ENCODE measurements at regions not wholly inside any gene's neighbourhood (a gene's known extent, or its start where the extent isn't known, plus 50 kb on each side); places are given as distances from the start of the nearest gene placed in this dataset.

DNA sequence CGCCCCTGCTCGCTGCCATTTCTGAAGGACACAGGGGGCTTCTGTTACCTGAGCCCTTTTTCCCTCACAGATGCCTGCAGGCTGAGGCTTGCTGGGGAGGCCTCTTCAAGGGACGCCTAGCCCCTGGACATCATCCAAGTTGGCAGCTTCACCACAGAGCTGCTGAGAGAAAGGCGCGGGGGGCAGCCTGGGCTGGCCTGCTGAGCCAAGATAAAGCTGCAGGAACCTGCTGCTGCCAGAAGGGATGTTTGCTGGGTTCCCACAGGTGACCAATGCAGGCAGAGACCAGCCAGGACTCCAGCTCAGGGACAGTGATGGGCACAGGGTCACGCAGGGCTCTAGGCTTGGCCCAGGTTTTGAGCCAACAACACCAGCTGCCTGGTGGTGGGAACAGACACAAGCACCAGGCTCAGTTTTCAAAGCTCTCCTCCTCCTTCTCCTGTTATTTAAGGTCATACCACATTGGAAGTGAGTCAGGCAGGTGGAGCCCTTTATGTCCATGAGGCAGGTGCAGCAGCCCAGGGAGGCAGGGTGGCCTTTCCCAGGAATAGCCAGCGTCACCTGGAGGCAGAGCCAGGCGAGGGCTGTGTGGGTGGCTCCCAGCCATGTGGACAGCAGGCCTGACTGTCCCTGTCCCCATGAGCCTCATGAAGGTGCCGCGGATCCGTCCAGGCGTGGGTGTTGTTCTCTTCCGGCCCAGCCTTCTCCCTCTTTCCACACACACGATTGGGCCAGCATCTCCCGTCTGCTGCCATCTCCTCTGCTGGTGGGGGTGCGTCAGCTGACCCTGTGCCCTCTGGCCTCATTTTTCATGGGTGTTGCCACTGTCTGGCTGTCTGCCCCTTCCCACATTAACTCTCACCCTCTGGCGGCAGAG lies 515.5 kb upstream of the MYT1L start:
- ChIA-PET CTCF (ENCODE audit: low intra/inter-chr PET ratio) (no interaction called here), POLR2A (no interaction called here)
- no peaks in the 10 kb centered on the region for H3K9me3 ChIP-seq (replicated peaks; ENCODE audit: control insufficient read depth, insufficient read depth, low read depth, low read length)
- H3K9me1 ChIP-seq (ENCODE audit: control insufficient read depth, insufficient read depth, low read length): no peaks in the 10 kb centered on the region
- no peaks in the 10 kb centered on the region; the same call in 1 of the 2 replicates for H4K20me1 ChIP-seq (replicated peaks; ENCODE audit: control insufficient read depth, insufficient read depth, low read length)
- H3K4me2 ChIP-seq (ENCODE audit: insufficient read depth, low read length): no peak overlapping the region
- ATAC-seq (peak; percentile 41; the same call in 1 of the 3 replicates), FAIRE-seq (no peak), DNase-seq (ENCODE audit: extremely low read depth in 1 of 4, low spot score in 3 of 4) (peak in 1 of 4 experiments; percentile 6)
- no peak overlapping the region for H3K9ac ChIP-seq (ENCODE audit: insufficient read depth in 1 of 2, low read depth in 2 of 2, low read length in 2 of 2)
- intact Hi-C loops (cut with micrococcal nuclease) (no loop called here), in situ Hi-C loops (cut with MboI) (no loop called here)
- H3K27me3 ChIP-seq (ENCODE audit: control insufficient read depth in 2 of 2, insufficient read depth in 2 of 2, low read length in 2 of 2): peaks cover 0 to 11% of the 10 kb centered on the region in 2 experiments; a peak in 2 of 5 replicates
- no TSS peak for BruUV-seq (replicated peaks)
- TF ChIP-seq RBFOX2 (IDR thresholded peaks at IDR 0.05; ENCODE audit: low read depth, low read length) (peak; percentile 50; the same call in 1 of the 2 replicates), ZNF311 (CRISPR knock-in tag; IDR thresholded peaks at IDR 0.05) (no peak), ZNF140 (CRISPR knock-in tag; IDR thresholded peaks at IDR 0.05) (no peak), MTA3 (IDR thresholded peaks at IDR 0.05; ENCODE audit: borderline replicate concordance) (no peak), EGR1 (conservative IDR thresholded peaks at IDR 0.05) (peak; percentile 40; the same call in 1 of the 2 replicates), TEAD1 (CRISPR knock-in tag; IDR thresholded peaks at IDR 0.05) (no peak), ZKSCAN8 (CRISPR knock-in tag; IDR thresholded peaks at IDR 0.05) (no peak)
- H2AFZ ChIP-seq (ENCODE audit: low read depth, low read length): no peak overlapping the region
- H3K79me2 ChIP-seq (ENCODE audit: control insufficient read depth, insufficient read depth, low read length): no peaks in the 10 kb centered on the region
- no peaks in the 10 kb centered on the region for H3K36me3 ChIP-seq (ENCODE audit: control insufficient read depth, insufficient read depth, low read length)
- H3K4me1 ChIP-seq (replicated peaks in 1 of 2; ENCODE audit: control insufficient read depth in 2 of 2, insufficient read depth in 2 of 2, low read length in 2 of 2): peaks cover 0 to 4% of the 10 kb centered on the region in 2 experiments; a peak in 2 of 5 replicates
- 2% methylated on average over 16 of the region's 17 CpGs for WGBS (ENCODE audit: insufficient coverage, low coverage, missing lambda C conversion rate)
- no peak overlapping the region for H3K27ac ChIP-seq (ENCODE audit: extremely low read depth, low read depth, low read length)
- no peak overlapping the region for H3K4me3 ChIP-seq

Data from K562 (cell line).